ENCODE measurements at regions not wholly inside any gene's neighbourhood (a gene's known extent, or its start where the extent isn't known, plus 50 kb on each side); places are given as distances from the start of the nearest gene placed in this dataset.
A peak's percentile ranks its signal among the peaks of the same experiment; 100 is the strongest.
"Not testable (repeated sequence)": the region's sequence is repeated elsewhere in the genome, so short reads cannot be mapped to it uniquely, and the experiment has no call there.

- DNase-seq (ENCODE audit: low read depth), result no peak
Observed at GRCh38 chr7:131802195-131802864, 245.9 kb upstream of the PODXL start.

- DNase-seq (ENCODE audit: low read depth), result no peak
Observed at GRCh38 chr7:131800531-131800930, 244.1 kb upstream of the PODXL start.

GRCh38 chr7:131800008-131800407 lies 243.6 kb upstream of the PODXL start:
- no peak for DNase-seq (ENCODE audit: low read depth)

GRCh38 chr7:131797841-131798240 lies 241.4 kb upstream of the PODXL start:
- no peak for DNase-seq (ENCODE audit: low read depth)

GRCh38 chr7:131795400-131795799 lies 239.0 kb upstream of the PODXL start:
- no peak for DNase-seq (ENCODE audit: low read depth)

- no peak for DNase-seq (ENCODE audit: low read depth)
Observed at GRCh38 chr7:131792311-131792710, 235.9 kb upstream of the PODXL start.

- no peak for DNase-seq (ENCODE audit: low read depth)
Observed at GRCh38 chr7:131787101-131787500, 230.7 kb upstream of the PODXL start.

- no peak for DNase-seq (ENCODE audit: low read depth)
Observed at GRCh38 chr7:131786204-131786603, 229.8 kb upstream of the PODXL start.

GRCh38 chr7:131778601-131779000 lies 222.2 kb upstream of the PODXL start:
- no peak for DNase-seq (ENCODE audit: low read depth)

GRCh38 chr7:131774419-131775220 lies 218.2 kb upstream of the PODXL start:
- DNase-seq (ENCODE audit: low read depth), result no peak

- no peak for DNase-seq (ENCODE audit: low read depth)
Observed at GRCh38 chr7:131773413-131773812, 217.0 kb upstream of the PODXL start.

- DNase-seq (ENCODE audit: low read depth), result no peak
Observed at GRCh38 chr7:131769241-131769640, 212.8 kb upstream of the PODXL start.

- DNase-seq (ENCODE audit: low read depth), result no peak
Observed at GRCh38 chr7:131767591-131767990, 211.2 kb upstream of the PODXL start.

- DNase-seq (ENCODE audit: low read depth), result no peak
Observed at GRCh38 chr7:131765575-131765974, 209.1 kb upstream of the PODXL start.

GRCh38 chr7:131764143-131764775 lies 207.8 kb upstream of the PODXL start:
- no peak for DNase-seq (ENCODE audit: low read depth)

- no peak for DNase-seq (ENCODE audit: low read depth)
Observed at GRCh38 chr7:131762753-131763152, 206.3 kb upstream of the PODXL start.

- not testable (repeated sequence) for DNase-seq (ENCODE audit: low read depth)
Observed at GRCh38 chr7:131755801-131756200, 199.4 kb upstream of the PODXL start.

- DNase-seq (ENCODE audit: low read depth), result no peak
Observed at GRCh38 chr7:131753620-131754222, 197.3 kb upstream of the PODXL start.

GRCh38 chr7:131747658-131748232 lies 191.3 kb upstream of the PODXL start:
- no peak for DNase-seq (ENCODE audit: low read depth)

- peak; percentile 11 for DNase-seq (ENCODE audit: low read depth)
Observed at GRCh38 chr7:131745390-131746248, 189.2 kb upstream of the PODXL start.

GRCh38 chr7:131741446-131741845 lies 185.0 kb upstream of the PODXL start:
- DNase-seq (ENCODE audit: low read depth), result no peak
